Tibial nerve (tissue), 4 donors: ENCODE measurements at regions not wholly inside any gene's neighbourhood (a gene's known extent, or its start where the extent isn't known, plus 50 kb on each side); places are given as distances from the start of the nearest gene placed in this dataset.

ENCODE experiments used
- DNase-seq, 2 donors: peaks; one replicate each; pipeline ENCODE4 v3.0.0-alpha.2; 2019; ENCODE audit warnings: low spot score in 2 of 2
- H3K27ac ChIP-seq, 4 donors: fragments of 200-600 bp; sonication (generic) in 3 of 4; one replicate each; pipeline ENCODE4 v1.5.1; 2017 to 2019; ENCODE audit warnings: mild to moderate bottlenecking in 1 of 4
- H3K27me3 ChIP-seq, 2 donors: fragments of 200-600 bp; sonication (generic) in 1 of 2; one replicate each; pipeline versions ENCODE4 v1.5.1 to v1.6.0; 2017 to 2019
- H3K36me3 ChIP-seq, 3 donors: fragments of 200-600 bp; sonication (generic); one replicate each; pipeline ENCODE4 v1.5.1; 2018 to 2019
- H3K4me1 ChIP-seq, 4 donors: fragments of 200-600 bp; sonication (generic) in 3 of 4; one replicate each; pipeline ENCODE4 v1.5.1; 2017 to 2019
- H3K4me3 ChIP-seq, 4 donors: fragments of 200-600 bp; sonication (generic) in 3 of 4; one replicate each; pipeline ENCODE4 v1.5.1; 2017 to 2019; ENCODE audit warnings: mild to moderate bottlenecking in 1 of 4, moderate library complexity in 1 of 4
- H3K9me3 ChIP-seq, 4 donors: fragments of 200-600 bp; sonication (generic) in 3 of 4; one replicate each; pipeline ENCODE4 v1.5.1; 2017 to 2019
- CTCF ChIP-seq, 5 experiments: fragments of 200-600 bp in 3 of 5; fragments of 450-650 bp in 2 of 5; sonication (generic) in 3 of 5; IDR thresholded peaks; one replicate each; pipeline ENCODE4 v1.5.1; 2016 to 2019; ENCODE audit warnings: antibody characterized with exemption in 5 of 5, mild to moderate bottlenecking in 3 of 5, moderate library complexity in 2 of 5
- EP300 ChIP-seq, 2 donors: sonication (generic); formaldehyde crosslinking; IDR thresholded peaks; one replicate each; pipeline ENCODE4 v1.6.1; 2017; ENCODE audit warnings: antibody characterized with exemption in 2 of 2, mild to moderate bottlenecking in 1 of 2
- POLR2A ChIP-seq, 2 donors: fragments of 450-650 bp; IDR thresholded peaks; one replicate each; pipeline ENCODE4 v1.6.1; 2017; ENCODE audit warnings: antibody characterized with exemption in 2 of 2, mild to moderate bottlenecking in 2 of 2, moderate library complexity in 2 of 2
- WGBS, 2 donors: methylation state at CpG; one replicate each; pipeline ENCODE4 v1.1.5; 2018; 5-methylcytosine and 5-hydroxymethylcytosine counted together

GRCh38 chr3:117349566-117349965 lies 640.0 kb downstream of the TUSC7 start:
- Histone ChIP-seq H3K36me3 (no peaks in the 10 kb centered on the region), H3K4me1 (no peaks in the 10 kb centered on the region), H3K9me3 (no peaks in the 10 kb centered on the region), H3K4me3 (no peak overlapping the region), H3K27ac (no peak overlapping the region), H3K27me3 (no peaks in the 10 kb centered on the region)
- 79 to 83% methylated on average over 1 of the region's 1 CpG for WGBS, 2 donors
- TF ChIP-seq CTCF (IDR thresholded peaks at IDR 0.05): no peak
- DNase-seq: no peak

- TF ChIP-seq CTCF (IDR thresholded peaks at IDR 0.05): no peak
- H3K4me1 ChIP-seq: no peaks in the 10 kb centered on the region
- H3K27ac ChIP-seq: no peak overlapping the region
- H3K27me3 ChIP-seq: no peaks in the 10 kb centered on the region
- no peak for DNase-seq
- H3K9me3 ChIP-seq: no peaks in the 10 kb centered on the region
- 23 to 34% methylated on average over 3 of the region's 3 CpGs for WGBS, 2 donors
- no peak overlapping the region for H3K4me3 ChIP-seq
- no peaks in the 10 kb centered on the region for H3K36me3 ChIP-seq
Observed at GRCh38 chr3:117350371-117350770, 640.8 kb downstream of the TUSC7 start.

GRCh38 chr3:117355566-117355965 lies 646.0 kb downstream of the TUSC7 start:
- H3K9me3 ChIP-seq: peaks cover 0 to 4% (median 0%) of the 10 kb centered on the region in 4 donors

GRCh38 chr3:117356091-117356705 lies 646.6 kb downstream of the TUSC7 start:
- Histone ChIP-seq H3K27me3 (no peaks in the 10 kb centered on the region), H3K36me3 (no peaks in the 10 kb centered on the region), H3K4me3 (no peak overlapping the region), H3K4me1 (no peaks in the 10 kb centered on the region), H3K9me3 (peaks cover 0 to 4% (median 0%) of the 10 kb centered on the region in 4 donors), H3K27ac (no peak overlapping the region)
- WGBS, 2 donors: 73 to 75% methylated on average over 4 of the region's 4 CpGs
- no peak for DNase-seq
- TF ChIP-seq CTCF (IDR thresholded peaks at IDR 0.05): no peak
- no peak for TF ChIP-seq EP300 (IDR thresholded peaks at IDR 0.05)
- TF ChIP-seq POLR2A (IDR thresholded peaks at IDR 0.05): no peak

More at GRCh38 chr3:117355566-117355965, 646.0 kb downstream of the TUSC7 start:
- no peaks in the 10 kb centered on the region for H3K36me3 ChIP-seq
- no peak overlapping the region for H3K4me3 ChIP-seq
- 57 to 63% methylated on average over 4 of the region's 4 CpGs for WGBS, 2 donors
- H3K4me1 ChIP-seq: no peaks in the 10 kb centered on the region
- H3K27me3 ChIP-seq: no peaks in the 10 kb centered on the region
- DNase-seq: no peak
- no peak for TF ChIP-seq POLR2A (IDR thresholded peaks at IDR 0.05)
- peak in 4 of 5 experiments; percentile 19 to 56 (median 42) for TF ChIP-seq CTCF (IDR thresholded peaks at IDR 0.05)
- TF ChIP-seq EP300 (IDR thresholded peaks at IDR 0.05): no peak
- no peak overlapping the region for H3K27ac ChIP-seq

- Histone ChIP-seq H3K27ac (no peak overlapping the region), H3K9me3 (peaks cover 0 to 13% (median 0%) of the 10 kb centered on the region in 4 donors), H3K4me3 (no peak overlapping the region), H3K4me1 (no peaks in the 10 kb centered on the region), H3K27me3 (no peaks in the 10 kb centered on the region), H3K36me3 (no peaks in the 10 kb centered on the region)
- WGBS, 2 donors: 91 to 97% methylated on average over 7 to 9 of the region's 10 CpGs
- TF ChIP-seq POLR2A (IDR thresholded peaks at IDR 0.05) (no peak), EP300 (IDR thresholded peaks at IDR 0.05) (no peak), CTCF (IDR thresholded peaks at IDR 0.05) (no peak)
- DNase-seq: no peak
Observed at GRCh38 chr3:117358717-117359314, 649.2 kb downstream of the TUSC7 start.
